ENCODE measurements at regions not wholly inside any gene's neighbourhood (a gene's known extent, or its start where the extent isn't known, plus 50 kb on each side); places are given as distances from the start of the nearest gene placed in this dataset.

- peaks cover 32% of the 10 kb centered on the region for H3K36me3 ChIP-seq (ENCODE audit: insufficient read depth, low read length)
- peaks cover 37% of the 10 kb centered on the region for H3K9me3 ChIP-seq (ENCODE audit: low read length)
- intact Hi-C loops (cut with micrococcal nuclease; ENCODE audit: unreplicated experiment): loop anchor here (1.0 to 10.0 kb wide), 4 partner anchors 104 to 674 kb away; a partner anchor contains a TSS
- no peaks in the 10 kb centered on the region for H3K9me2 ChIP-seq (ENCODE audit: insufficient read depth, low read length)
- H2AFZ ChIP-seq (ENCODE audit: low read length): peak overlapping the region; percentile 60; the same call in 1 of the 2 replicates
- peaks cover 11% of the 10 kb centered on the region; the same call in 1 of the 2 replicates for H3K79me2 ChIP-seq (ENCODE audit: insufficient read depth, low read depth, low read length)
- H3K4me1 ChIP-seq (ENCODE audit: insufficient read depth, low read length, poor library complexity, severe bottlenecking): peaks cover 89% of the 10 kb centered on the region
- no TSS peak for BruUV-seq (replicated peaks)
- peak overlapping the region; percentile 9 for H3K4me3 ChIP-seq (ENCODE audit: low read depth, low read length, poor library complexity, severe bottlenecking)
- TF ChIP-seq, protein P1, sequence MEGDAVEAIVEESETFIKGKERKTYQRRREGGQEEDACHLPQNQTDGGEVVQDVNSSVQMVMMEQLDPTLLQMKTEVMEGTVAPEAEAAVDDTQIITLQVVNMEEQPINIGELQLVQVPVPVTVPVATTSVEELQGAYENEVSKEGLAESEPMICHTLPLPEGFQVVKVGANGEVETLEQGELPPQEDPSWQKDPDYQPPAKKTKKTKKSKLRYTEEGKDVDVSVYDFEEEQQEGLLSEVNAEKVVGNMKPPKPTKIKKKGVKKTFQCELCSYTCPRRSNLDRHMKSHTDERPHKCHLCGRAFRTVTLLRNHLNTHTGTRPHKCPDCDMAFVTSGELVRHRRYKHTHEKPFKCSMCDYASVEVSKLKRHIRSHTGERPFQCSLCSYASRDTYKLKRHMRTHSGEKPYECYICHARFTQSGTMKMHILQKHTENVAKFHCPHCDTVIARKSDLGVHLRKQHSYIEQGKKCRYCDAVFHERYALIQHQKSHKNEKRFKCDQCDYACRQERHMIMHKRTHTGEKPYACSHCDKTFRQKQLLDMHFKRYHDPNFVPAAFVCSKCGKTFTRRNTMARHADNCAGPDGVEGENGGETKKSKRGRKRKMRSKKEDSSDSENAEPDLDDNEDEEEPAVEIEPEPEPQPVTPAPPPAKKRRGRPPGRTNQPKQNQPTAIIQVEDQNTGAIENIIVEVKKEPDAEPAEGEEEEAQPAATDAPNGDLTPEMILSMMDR (conservative IDR thresholded peaks at IDR 0.05; ENCODE audit: low read length): no peak
- H3K4me2 ChIP-seq (ENCODE audit: low read length): peak overlapping the region; percentile 40
- peak; percentile 93 for DNase-seq (ENCODE audit: low spot score)
- no peaks in the 10 kb centered on the region for H4K20me1 ChIP-seq (ENCODE audit: insufficient read depth, low read length)
- POLR2A ChIA-PET: interaction anchor here (0.7 to 2.7 kb wide), 15 partner anchors 9 to 490 kb away, joined by 3 to 17 read pairs (median 4); a partner anchor contains a TSS
- H3K27ac ChIP-seq (ENCODE audit: low read depth, low read length, poor library complexity, severe bottlenecking): peak overlapping the region; percentile 95
- CTCF ChIA-PET (ENCODE audit: unreplicated experiment): interaction anchor here (0.9 to 1.3 kb wide), 3 partner anchors 26 to 173 kb away, joined by 3 to 5 read pairs (median 4); partner anchors contain the start of gene ATF7IP
These were observed 84.6 kb upstream of the ATF7IP start for GRCh38 chr12:14280921-14281320.

DNA sequence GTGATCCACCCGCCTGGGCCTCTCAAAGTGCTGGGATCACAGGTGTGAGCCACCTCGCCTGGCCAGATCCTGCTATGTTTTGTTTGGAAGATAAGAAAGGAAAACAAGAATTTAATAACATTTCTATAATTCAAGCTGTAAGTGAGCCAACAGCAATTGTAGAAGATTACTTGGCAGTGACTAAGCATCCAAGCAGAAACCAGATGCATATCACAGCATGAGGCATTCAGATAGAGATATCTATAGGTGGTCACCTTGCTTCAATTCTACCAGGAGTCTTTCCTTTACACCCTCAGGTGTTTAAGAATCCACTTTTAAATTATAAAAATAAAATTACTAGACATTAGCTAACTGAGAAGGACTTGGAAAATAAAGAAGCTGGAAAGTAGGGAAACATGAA is 83.9 kb upstream of the ATF7IP start:
- no peak for DNase-seq (ENCODE audit: low spot score)
- peaks cover 83% of the 10 kb centered on the region for H3K4me1 ChIP-seq (ENCODE audit: insufficient read depth, low read length, poor library complexity, severe bottlenecking)
- POLR2A ChIA-PET: interaction anchor here (0.7 to 2.7 kb wide), 14 partner anchors 9 to 490 kb away, joined by 3 to 17 read pairs (median 4); a partner anchor contains a TSS
- intact Hi-C loops (cut with micrococcal nuclease; ENCODE audit: unreplicated experiment): loop anchor here (1.0 to 10.0 kb wide), 4 partner anchors 104 to 673 kb away; a partner anchor contains a TSS
- peaks cover 34% of the 10 kb centered on the region for H3K36me3 ChIP-seq (ENCODE audit: insufficient read depth, low read length)
- H4K20me1 ChIP-seq (ENCODE audit: insufficient read depth, low read length): no peaks in the 10 kb centered on the region
- no TSS peak for BruUV-seq (replicated peaks)
- 0 out of 2 replicates have a peak overlapping the region, but pooled peaks have one; percentile 85 for H2AFZ ChIP-seq (ENCODE audit: low read length)
- peaks cover 11% of the 10 kb centered on the region; the same call in 1 of the 2 replicates for H3K79me2 ChIP-seq (ENCODE audit: insufficient read depth, low read depth, low read length)
- peak overlapping the region; percentile 95 for H3K27ac ChIP-seq (ENCODE audit: low read depth, low read length, poor library complexity, severe bottlenecking)
- H3K4me2 ChIP-seq (ENCODE audit: low read length): 0 out of 2 replicates have a peak overlapping the region, but pooled peaks have one; percentile 13
- TF ChIP-seq, protein P1 (conservative IDR thresholded peaks at IDR 0.05; ENCODE audit: low read length): no peak
- TF ChIP-seq EZH2phosphoT487 (IDR thresholded peaks at IDR 0.05; ENCODE audit: borderline replicate concordance, low read depth, low read length): no peak
- CTCF ChIA-PET (ENCODE audit: unreplicated experiment): interaction anchor here (1.0 to 1.5 kb wide), 3 partner anchors 8 to 172 kb away, joined by 3 to 6 read pairs (median 5); no protein-coding TSS in a partner anchor
- no peak overlapping the region for H3K4me3 ChIP-seq (ENCODE audit: low read depth, low read length, poor library complexity, severe bottlenecking)
- peaks cover 34% of the 10 kb centered on the region for H3K9me3 ChIP-seq (ENCODE audit: low read length)
- no peaks in the 10 kb centered on the region for H3K9me2 ChIP-seq (ENCODE audit: insufficient read depth, low read length)
